ENCODE measurements at regions not wholly inside any gene's neighbourhood (a gene's known extent, or its start where the extent isn't known, plus 50 kb on each side); places are given as distances from the start of the nearest gene placed in this dataset. TPM values are rescaled to one million over a fixed set of nuclear protein-coding genes. Genes with fewer than 3 reads are reported as not detected.
A peak's percentile ranks its signal among the peaks of the same experiment; 100 is the strongest.
"Not testable (repeated sequence)": the region's sequence is repeated elsewhere in the genome, so short reads cannot be mapped to it uniquely, and the experiment has no call there.

- no peaks in the 10 kb centered on the region for H3K27me3 ChIP-seq (ENCODE audit: control insufficient read depth, insufficient read depth, low read length)
- H3K4me3 ChIP-seq (ENCODE audit: low read length in 3 of 3), result no peak overlapping the region
- H3K9me3 ChIP-seq (ENCODE audit: control insufficient read depth in 2 of 3, insufficient read depth in 1 of 3, low read length in 3 of 3), result no peaks in the 10 kb centered on the region
- no peaks in the 10 kb centered on the region for H3K36me3 ChIP-seq (ENCODE audit: control insufficient read depth in 2 of 3, insufficient read depth in 3 of 3, low read length in 3 of 3)
- H3K4me1 ChIP-seq (ENCODE audit: control insufficient read depth in 2 of 3, insufficient read depth in 2 of 3, low read depth in 1 of 3, low read length in 3 of 3), result no peaks in the 10 kb centered on the region
- DNase-seq (peak in 4 of 5 donors; percentile 41 to 91 (median 70)), FAIRE-seq (no peak)
- no peak overlapping the region for H3K9ac ChIP-seq (ENCODE audit: low read length in 3 of 3)
- peak overlapping the region in 1 of 2 donors; percentile 13 for H3K27ac ChIP-seq (ENCODE audit: low read depth in 2 of 2, low read length in 2 of 2)
- intact Hi-C loops (cut with DNase I), result no loop called here
- no peak for TF ChIP-seq CTCF (IDR thresholded peaks at IDR 0.05; ENCODE audit: borderline replicate concordance, extremely low read depth, insufficient read depth)
Measured at GRCh38 chr9:111095441-111095840, 57.2 kb upstream of the LPAR1 start.

- Histone ChIP-seq H3K27me3 (ENCODE audit: control insufficient read depth, insufficient read depth, low read length) (no peaks in the 10 kb centered on the region), H3K9ac (ENCODE audit: low read length in 3 of 3) (no peak overlapping the region), H3K36me3 (ENCODE audit: control insufficient read depth in 2 of 3, insufficient read depth in 3 of 3, low read length in 3 of 3) (no peaks in the 10 kb centered on the region), H3K27ac (ENCODE audit: low read depth in 2 of 2, low read length in 2 of 2) (no peak overlapping the region), H3K4me1 (ENCODE audit: control insufficient read depth in 2 of 3, insufficient read depth in 2 of 3, low read depth in 1 of 3, low read length in 3 of 3) (no peaks in the 10 kb centered on the region), H3K4me3 (ENCODE audit: low read length in 3 of 3) (no peak overlapping the region), H3K9me3 (ENCODE audit: control insufficient read depth in 2 of 3, insufficient read depth in 1 of 3, low read length in 3 of 3) (no peaks in the 10 kb centered on the region)
- peak in 1 of 5 donors; percentile 30 for DNase-seq
- FAIRE-seq, result no peak
- TF ChIP-seq CTCF (IDR thresholded peaks at IDR 0.05; ENCODE audit: borderline replicate concordance, extremely low read depth, insufficient read depth), result no peak
- intact Hi-C loops (cut with DNase I), result no loop called here
Measured at GRCh38 chr9:111094958-111095357, 56.7 kb upstream of the LPAR1 start.

- Histone ChIP-seq H3K27ac (ENCODE audit: low read depth in 2 of 2, low read length in 2 of 2) (no peak overlapping the region), H3K9ac (ENCODE audit: low read length in 3 of 3) (no peak overlapping the region), H3K4me1 (ENCODE audit: control insufficient read depth in 2 of 3, insufficient read depth in 2 of 3, low read depth in 1 of 3, low read length in 3 of 3) (no peaks in the 10 kb centered on the region), H3K36me3 (ENCODE audit: control insufficient read depth in 2 of 3, insufficient read depth in 3 of 3, low read length in 3 of 3) (no peaks in the 10 kb centered on the region), H3K27me3 (ENCODE audit: control insufficient read depth, insufficient read depth, low read length) (no peaks in the 10 kb centered on the region), H3K9me3 (ENCODE audit: control insufficient read depth in 2 of 3, insufficient read depth in 1 of 3, low read length in 3 of 3) (no peaks in the 10 kb centered on the region), H3K4me3 (ENCODE audit: low read length in 3 of 3) (no peak overlapping the region)
- TF ChIP-seq CTCF (IDR thresholded peaks at IDR 0.05; ENCODE audit: borderline replicate concordance, extremely low read depth, insufficient read depth), result no peak
- DNase-seq, result no peak
- FAIRE-seq, result no peak
- intact Hi-C loops (cut with DNase I), result no loop called here
Measured at GRCh38 chr9:111094433-111094924, 56.2 kb upstream of the LPAR1 start.

- DNase-seq; H3K27me3 ChIP-seq (ENCODE audit: control insufficient read depth, insufficient read depth, low read length); FAIRE-seq; H3K27ac ChIP-seq (ENCODE audit: low read depth in 2 of 2, low read length in 2 of 2); H3K9ac ChIP-seq (ENCODE audit: low read length in 3 of 3); H3K36me3 ChIP-seq (ENCODE audit: control insufficient read depth in 2 of 3, insufficient read depth in 3 of 3, low read length in 3 of 3); intact Hi-C loops (cut with DNase I); H3K4me3 ChIP-seq (ENCODE audit: low read length in 3 of 3); H3K4me1 ChIP-seq (ENCODE audit: control insufficient read depth in 2 of 3, insufficient read depth in 2 of 3, low read depth in 1 of 3, low read length in 3 of 3); H3K9me3 ChIP-seq (ENCODE audit: control insufficient read depth in 2 of 3, insufficient read depth in 1 of 3, low read length in 3 of 3): not testable (repeated sequence)
Measured at GRCh38 chr9:111092167-111092566, 53.9 kb upstream of the LPAR1 start.

Small RNA genes lying in the stretch of these regions (microRNA-seq; reads per million reads assigned to microRNA genes)
- not detected for gene MIR7702
